ENCODE measurements at regions not wholly inside any gene's neighbourhood (a gene's known extent, or its start where the extent isn't known, plus 50 kb on each side); places are given as distances from the start of the nearest gene placed in this dataset.

- TF ChIP-seq CTCF (IDR thresholded peaks at IDR 0.05): no peak
- no peaks in the 10 kb centered on the region for H3K9me3 ChIP-seq
- DNase-seq: no peak
- H3K4me3 ChIP-seq: no peak overlapping the region
- H3K27me3 ChIP-seq (ENCODE audit: low read depth): no peaks in the 10 kb centered on the region
- H3K4me1 ChIP-seq: no peaks in the 10 kb centered on the region
- H3K27ac ChIP-seq: no peak overlapping the region
- no peak for ATAC-seq
- intact Hi-C loops (cut with DNase I): no loop called here
- no peaks in the 10 kb centered on the region for H3K36me3 ChIP-seq
Measured at GRCh38 chr4:130705023-130705422, 1609.1 kb downstream of the C4orf33 start.

GRCh38 chr4:130712038-130712437, 1616.1 kb downstream of the C4orf33 start:
- H3K9me3 ChIP-seq: no peaks in the 10 kb centered on the region
- ATAC-seq: no peak
- H3K36me3 ChIP-seq: no peaks in the 10 kb centered on the region
- no peak overlapping the region for H3K27ac ChIP-seq
- intact Hi-C loops (cut with DNase I): no loop called here
- H3K4me3 ChIP-seq: no peak overlapping the region
- H3K4me1 ChIP-seq: no peaks in the 10 kb centered on the region
- H3K27me3 ChIP-seq (ENCODE audit: low read depth): no peaks in the 10 kb centered on the region
- no peak for DNase-seq
- no peak for TF ChIP-seq CTCF (IDR thresholded peaks at IDR 0.05)

GRCh38 chr4:130714006-130714405, 1618.1 kb downstream of the C4orf33 start:
- H3K9me3 ChIP-seq: no peaks in the 10 kb centered on the region
- TF ChIP-seq CTCF (IDR thresholded peaks at IDR 0.05): no peak
- intact Hi-C loops (cut with DNase I): no loop called here
- H3K4me1 ChIP-seq: no peaks in the 10 kb centered on the region
- H3K4me3 ChIP-seq: no peak overlapping the region
- no peaks in the 10 kb centered on the region for H3K36me3 ChIP-seq
- ATAC-seq (no peak), DNase-seq (no peak)
- H3K27ac ChIP-seq: no peak overlapping the region
- H3K27me3 ChIP-seq (ENCODE audit: low read depth): no peaks in the 10 kb centered on the region

- intact Hi-C loops (cut with DNase I): no loop called here
- ATAC-seq (no peak), DNase-seq (no peak)
- Histone ChIP-seq H3K9me3 (no peaks in the 10 kb centered on the region), H3K27me3 (ENCODE audit: low read depth) (no peaks in the 10 kb centered on the region), H3K36me3 (no peaks in the 10 kb centered on the region), H3K4me3 (no peak overlapping the region), H3K27ac (no peak overlapping the region), H3K4me1 (no peaks in the 10 kb centered on the region)
- TF ChIP-seq CTCF (IDR thresholded peaks at IDR 0.05): no peak
Measured at GRCh38 chr4:130722361-130722760, 1626.4 kb downstream of the C4orf33 start.

- no peak for DNase-seq
- H3K4me1 ChIP-seq: no peaks in the 10 kb centered on the region
- TF ChIP-seq CTCF (IDR thresholded peaks at IDR 0.05): no peak
- H3K27ac ChIP-seq: no peak overlapping the region
- H3K4me3 ChIP-seq: no peak overlapping the region
- intact Hi-C loops (cut with DNase I): no loop called here
- peak in 1 of 2 donors; percentile 37 for ATAC-seq
- H3K27me3 ChIP-seq (ENCODE audit: low read depth): no peaks in the 10 kb centered on the region
- peaks cover 4% of the 10 kb centered on the region for H3K9me3 ChIP-seq
- H3K36me3 ChIP-seq: no peaks in the 10 kb centered on the region
Measured at GRCh38 chr4:130736436-130737185, 1640.7 kb downstream of the C4orf33 start.

Data from lower lobe of right lung (tissue), 2 donors.